ENCODE measurements at regions not wholly inside any gene's neighbourhood (a gene's known extent, or its start where the extent isn't known, plus 50 kb on each side); places are given as distances from the start of the nearest gene placed in this dataset.

DNA sequence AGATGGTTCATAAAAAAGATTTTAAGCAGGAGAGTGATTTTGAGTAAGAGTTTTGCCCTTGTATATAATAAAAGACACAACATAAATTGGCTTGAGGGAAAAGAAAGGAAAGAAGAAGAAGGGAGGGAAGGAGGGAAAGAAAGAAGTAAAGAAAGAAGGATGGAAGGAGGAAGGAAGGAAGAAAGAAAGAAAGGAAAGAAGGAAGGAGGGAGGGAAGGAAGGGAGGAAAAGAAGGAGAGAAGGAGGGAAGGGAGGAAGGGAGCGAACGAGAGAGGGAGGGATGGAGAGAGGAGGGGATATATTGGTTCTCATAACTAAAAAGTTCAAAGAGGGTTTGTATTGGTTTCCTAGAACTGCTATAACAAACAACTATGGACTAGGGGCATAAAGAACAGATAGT lies 62.2 kb upstream of the PAX7 start:
- no CpG with 5 or more reads among the region's 2 CpGs for WGBS (ENCODE audit: insufficient coverage)
- H3K27me3 Mint-ChIP-seq (ENCODE audit: low read depth in 3 of 3) = peaks cover 9 to 14% (median 14%) of the 10 kb centered on the region in 3 donors

DNA sequence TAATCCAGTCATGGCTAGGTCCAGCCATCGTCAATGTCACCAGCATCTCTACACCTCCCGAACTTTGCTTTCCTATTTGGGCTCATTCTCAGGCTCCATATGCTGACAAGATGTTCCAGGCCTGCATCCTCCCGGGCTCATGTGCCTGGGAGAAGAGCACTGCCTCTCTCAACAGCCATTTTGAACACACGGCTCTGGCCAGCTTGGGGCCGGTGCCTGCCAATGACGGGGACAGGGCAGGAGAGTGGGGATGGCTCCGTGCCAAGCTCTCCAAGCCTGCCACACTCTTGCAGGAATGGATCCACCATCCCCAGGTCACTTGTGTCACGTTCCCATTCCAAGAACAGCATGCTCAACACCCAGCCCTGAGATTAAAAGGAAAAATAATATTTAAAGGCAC lies 61.4 kb upstream of the PAX7 start:
- no peak overlapping the region for H3K4me2 ChIP-seq (replicated peaks; ENCODE audit: extremely low read depth, low read length, poor library complexity, severe bottlenecking)
- no peaks in the 10 kb centered on the region for H3K9me3 ChIP-seq (replicated peaks in 1 of 2; ENCODE audit: control insufficient read depth in 1 of 2, insufficient read depth in 1 of 2, low read length in 2 of 2)
- no peaks in the 10 kb centered on the region for H3K79me2 ChIP-seq (ENCODE audit: insufficient read depth, low read length)
- H3K4me3 Mint-ChIP-seq = no peak overlapping the region
- H4K20me1 ChIP-seq (ENCODE audit: insufficient read depth, low read length) = no peaks in the 10 kb centered on the region
- H3K36me3 Mint-ChIP-seq = no peaks in the 10 kb centered on the region
- WGBS (ENCODE audit: insufficient coverage) = 96% methylated on average over 3 of the region's 8 CpGs
- no peaks in the 10 kb centered on the region for H3K4me1 ChIP-seq (ENCODE audit: control insufficient read depth in 1 of 2, insufficient read depth in 2 of 2, low read length in 2 of 2)
- TF ChIP-seq, protein P1, sequence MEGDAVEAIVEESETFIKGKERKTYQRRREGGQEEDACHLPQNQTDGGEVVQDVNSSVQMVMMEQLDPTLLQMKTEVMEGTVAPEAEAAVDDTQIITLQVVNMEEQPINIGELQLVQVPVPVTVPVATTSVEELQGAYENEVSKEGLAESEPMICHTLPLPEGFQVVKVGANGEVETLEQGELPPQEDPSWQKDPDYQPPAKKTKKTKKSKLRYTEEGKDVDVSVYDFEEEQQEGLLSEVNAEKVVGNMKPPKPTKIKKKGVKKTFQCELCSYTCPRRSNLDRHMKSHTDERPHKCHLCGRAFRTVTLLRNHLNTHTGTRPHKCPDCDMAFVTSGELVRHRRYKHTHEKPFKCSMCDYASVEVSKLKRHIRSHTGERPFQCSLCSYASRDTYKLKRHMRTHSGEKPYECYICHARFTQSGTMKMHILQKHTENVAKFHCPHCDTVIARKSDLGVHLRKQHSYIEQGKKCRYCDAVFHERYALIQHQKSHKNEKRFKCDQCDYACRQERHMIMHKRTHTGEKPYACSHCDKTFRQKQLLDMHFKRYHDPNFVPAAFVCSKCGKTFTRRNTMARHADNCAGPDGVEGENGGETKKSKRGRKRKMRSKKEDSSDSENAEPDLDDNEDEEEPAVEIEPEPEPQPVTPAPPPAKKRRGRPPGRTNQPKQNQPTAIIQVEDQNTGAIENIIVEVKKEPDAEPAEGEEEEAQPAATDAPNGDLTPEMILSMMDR (IDR thresholded peaks at IDR 0.05) = no peak
- DNase-seq = no peak
- H3K9me3 Mint-ChIP-seq = peaks cover 0 to 8% (median 3%) of the 10 kb centered on the region in 7 donors
- no peak overlapping the region for H3K27ac ChIP-seq (ENCODE audit: low read depth in 1 of 2, low read length in 2 of 2)
- no peak overlapping the region for H3K4me3 ChIP-seq (replicated peaks in 1 of 3; ENCODE audit: low read depth in 2 of 3, low read length in 3 of 3)
- intact Hi-C loops (cut with micrococcal nuclease) = no loop called here
- H3K9ac ChIP-seq (ENCODE audit: insufficient read depth, low read length, poor library complexity, severe bottlenecking) = no peak overlapping the region
- H2AFZ ChIP-seq (ENCODE audit: insufficient read depth, low read depth, low read length, poor library complexity, severe bottlenecking) = no peak overlapping the region
- peaks cover 4% of the 10 kb centered on the region for H3K4me1 Mint-ChIP-seq
- no peaks in the 10 kb centered on the region for H3K36me3 ChIP-seq (replicated peaks in 1 of 2; ENCODE audit: control insufficient read depth in 1 of 2, insufficient read depth in 2 of 2, low read length in 2 of 2)
- no peaks in the 10 kb centered on the region for H3K27me3 ChIP-seq (ENCODE audit: control insufficient read depth in 2 of 2, insufficient read depth in 2 of 2, low read length in 2 of 2)
- H3K27ac Mint-ChIP-seq = no peak overlapping the region
- peaks cover 5 to 15% (median 10%) of the 10 kb centered on the region in 3 donors for H3K27me3 Mint-ChIP-seq (ENCODE audit: low read depth in 3 of 3)

More for the DNA sequence above, 62.2 kb upstream of the PAX7 start:
- Histone ChIP-seq H3K9me3 (replicated peaks in 1 of 2; ENCODE audit: control insufficient read depth in 1 of 2, insufficient read depth in 1 of 2, low read length in 2 of 2) (no peaks in the 10 kb centered on the region), H3K9ac (ENCODE audit: insufficient read depth, low read length, poor library complexity, severe bottlenecking) (no peak overlapping the region), H3K27ac (ENCODE audit: low read depth in 1 of 2, low read length in 2 of 2) (no peak overlapping the region), H3K4me3 (replicated peaks in 1 of 3; ENCODE audit: low read depth in 2 of 3, low read length in 3 of 3) (no peak overlapping the region), H3K27me3 (ENCODE audit: control insufficient read depth in 2 of 2, insufficient read depth in 2 of 2, low read length in 2 of 2) (no peaks in the 10 kb centered on the region), H3K4me2 (replicated peaks; ENCODE audit: extremely low read depth, low read length, poor library complexity, severe bottlenecking) (no peak overlapping the region), H3K4me1 (ENCODE audit: control insufficient read depth in 1 of 2, insufficient read depth in 2 of 2, low read length in 2 of 2) (no peaks in the 10 kb centered on the region), H3K36me3 (replicated peaks in 1 of 2; ENCODE audit: control insufficient read depth in 1 of 2, insufficient read depth in 2 of 2, low read length in 2 of 2) (no peaks in the 10 kb centered on the region), H4K20me1 (ENCODE audit: insufficient read depth, low read length) (no peaks in the 10 kb centered on the region), H2AFZ (ENCODE audit: insufficient read depth, low read depth, low read length, poor library complexity, severe bottlenecking) (no peak overlapping the region), H3K79me2 (ENCODE audit: insufficient read depth, low read length) (no peaks in the 10 kb centered on the region)
- peaks cover 4% of the 10 kb centered on the region for H3K4me1 Mint-ChIP-seq
- peaks cover 0 to 8% (median 3%) of the 10 kb centered on the region in 7 donors for H3K9me3 Mint-ChIP-seq
- intact Hi-C loops (cut with micrococcal nuclease) = no loop called here
- H3K4me3 Mint-ChIP-seq = no peak overlapping the region
- H3K27ac Mint-ChIP-seq = no peak overlapping the region
- TF ChIP-seq, protein P1 (IDR thresholded peaks at IDR 0.05) = no peak
- no peaks in the 10 kb centered on the region for H3K36me3 Mint-ChIP-seq
- no peak for DNase-seq
